HUES64 (cell line): ENCODE measurements at regions not wholly inside any gene's neighbourhood (a gene's known extent, or its start where the extent isn't known, plus 50 kb on each side); places are given as distances from the start of the nearest gene placed in this dataset.

Source experiments
- H3K27ac ChIP-seq: 2 replicates; pipeline ENCODE4 v1.7.0; 2013; ENCODE audit warnings: low read depth, low read length, inconsistent platforms
- H3K27me3 ChIP-seq: 2 replicates; pipeline ENCODE4 v1.6.1; 2013; ENCODE audit warnings: mild to moderate bottlenecking, low read length; ENCODE audit not compliant: insufficient read depth
- H3K36me3 ChIP-seq: 2 replicates; pipeline ENCODE4 v1.6.1; 2013; ENCODE audit warnings: mild to moderate bottlenecking, low read length; ENCODE audit not compliant: insufficient read depth
- H3K4me1 ChIP-seq: 2 replicates; pipeline ENCODE4 v1.6.1; 2013; ENCODE audit warnings: mild to moderate bottlenecking, low read length, moderate library complexity; ENCODE audit not compliant: insufficient read depth
- H3K4me3 ChIP-seq: 2 replicates; pipeline ENCODE4 v1.5.1; 2013; ENCODE audit warnings: mild to moderate bottlenecking, low read length, moderate library complexity
- H3K9ac ChIP-seq: 2 replicates; pipeline ENCODE4 v1.6.1; 2013; ENCODE audit warnings: mild to moderate bottlenecking, low read depth, low read length
- H3K9me3 ChIP-seq: 2 replicates; pipeline ENCODE4 v1.6.1; 2013; ENCODE audit warnings: low read depth, low read length; ENCODE audit not compliant: insufficient read depth
- WGBS: fragments of 150-250, 120-280 bp; methylation state at CpG from one replicate; pipeline ENCODE4 v1.1.7; 2013; ENCODE audit warnings: missing lambda C conversion rate; 5-methylcytosine and 5-hydroxymethylcytosine counted together

DNA sequence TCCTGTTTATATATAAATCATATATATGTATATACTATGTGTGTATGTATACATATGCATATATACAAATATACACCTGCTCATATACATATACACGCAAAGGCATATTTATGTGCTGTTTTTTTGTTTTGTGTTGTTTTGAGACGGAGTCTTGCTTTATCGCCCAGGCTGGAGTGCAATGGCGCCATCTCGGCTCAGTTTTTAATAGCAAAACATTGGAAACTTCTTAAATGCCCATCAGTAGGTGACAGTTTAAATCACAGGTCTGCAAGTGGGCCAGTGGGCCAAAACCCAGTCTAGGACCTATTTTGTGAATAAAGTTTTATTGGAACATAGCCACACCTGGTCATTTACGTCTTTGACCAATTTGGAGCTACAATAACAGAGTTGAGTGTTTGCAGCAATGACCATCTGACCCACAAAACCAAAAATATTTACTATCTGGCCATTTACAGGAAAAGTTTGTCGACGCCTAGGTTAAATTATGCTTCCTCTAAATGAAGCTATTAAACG, 132.3 kb downstream of the TOMM20 start:
- Histone ChIP-seq H3K4me3 (no peak overlapping the region), H3K27me3 (no peaks in the 10 kb centered on the region), H3K9me3 (no peaks in the 10 kb centered on the region), H3K9ac (no peak overlapping the region), H3K36me3 (no peaks in the 10 kb centered on the region), H3K27ac (no peak overlapping the region), H3K4me1 (peaks cover 7% of the 10 kb centered on the region)
- 94% methylated on average over 9 of the region's 9 CpGs for WGBS

DNA sequence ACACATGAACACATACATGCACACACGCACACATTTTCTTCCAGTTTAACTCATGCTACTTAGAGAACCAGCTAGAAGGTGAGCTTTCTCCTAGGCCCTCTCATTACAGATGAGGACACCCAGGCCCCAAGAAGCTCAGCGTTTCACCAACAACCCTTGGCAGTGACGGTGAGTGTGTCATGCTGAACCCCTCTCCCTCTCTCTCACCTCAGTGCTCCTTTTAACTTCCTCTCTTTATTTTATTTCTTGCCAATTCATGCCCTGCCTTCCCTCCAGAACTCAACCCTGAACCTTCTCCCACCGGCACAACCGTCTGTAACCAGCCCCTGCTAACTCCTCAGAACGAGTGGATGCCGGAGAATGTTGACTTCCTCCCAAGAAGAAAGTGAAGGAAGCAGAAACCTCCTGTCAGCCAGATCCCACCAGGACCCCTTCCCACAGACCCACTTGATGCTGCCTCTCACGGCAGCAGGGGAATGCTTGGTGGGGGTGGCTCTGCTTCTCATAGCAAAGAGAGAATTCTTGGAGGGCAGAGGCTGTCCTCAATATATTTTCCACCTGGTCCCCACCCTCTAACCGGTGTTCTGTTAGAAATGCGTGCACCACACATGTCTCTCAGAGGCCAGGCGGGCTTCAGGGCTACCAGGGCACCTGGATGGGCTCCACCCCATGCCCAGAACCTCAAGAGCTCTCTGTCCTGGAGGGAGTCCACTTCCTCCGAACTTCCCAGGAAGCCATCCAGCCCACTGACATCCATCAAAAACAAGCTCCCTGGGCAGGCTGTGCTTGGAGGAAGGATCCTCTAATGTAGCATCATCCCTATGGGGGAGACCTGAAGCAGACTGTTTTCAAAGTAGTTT, 134.0 kb downstream of the TOMM20 start:
- Histone ChIP-seq H3K27ac (no peak overlapping the region), H3K36me3 (no peaks in the 10 kb centered on the region), H3K9me3 (no peaks in the 10 kb centered on the region), H3K9ac (no peak overlapping the region), H3K4me1 (peaks cover 7% of the 10 kb centered on the region), H3K27me3 (no peaks in the 10 kb centered on the region), H3K4me3 (no peak overlapping the region)
- WGBS = 84% methylated on average over 11 of the region's 12 CpGs

DNA sequence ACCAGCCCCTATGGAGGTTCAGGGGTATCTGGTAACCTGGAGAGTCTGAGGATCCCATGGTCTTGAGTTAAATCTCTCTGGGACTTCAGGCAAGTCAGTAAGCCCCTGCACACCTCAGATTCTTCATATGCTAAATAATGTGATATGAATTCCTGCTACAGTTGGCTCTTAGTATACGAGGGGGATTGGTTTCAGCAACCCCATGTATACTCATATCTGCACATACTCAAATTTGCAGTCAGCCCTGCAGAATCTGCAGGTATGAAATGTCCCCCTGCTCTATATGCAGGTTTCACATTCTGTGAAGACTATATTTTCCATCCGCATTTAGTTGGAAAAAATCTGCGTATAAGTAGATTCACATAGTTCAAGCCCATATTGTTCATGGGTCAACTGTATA, 136.6 kb downstream of the TOMM20 start:
- no peak overlapping the region for H3K4me3 ChIP-seq
- 95% methylated on average over 3 of the region's 3 CpGs for WGBS
- H3K4me1 ChIP-seq = peaks cover 13% of the 10 kb centered on the region
- H3K9me3 ChIP-seq = no peaks in the 10 kb centered on the region
- H3K27ac ChIP-seq = no peak overlapping the region
- H3K36me3 ChIP-seq = no peaks in the 10 kb centered on the region
- no peaks in the 10 kb centered on the region for H3K27me3 ChIP-seq
- no peak overlapping the region for H3K9ac ChIP-seq

DNA sequence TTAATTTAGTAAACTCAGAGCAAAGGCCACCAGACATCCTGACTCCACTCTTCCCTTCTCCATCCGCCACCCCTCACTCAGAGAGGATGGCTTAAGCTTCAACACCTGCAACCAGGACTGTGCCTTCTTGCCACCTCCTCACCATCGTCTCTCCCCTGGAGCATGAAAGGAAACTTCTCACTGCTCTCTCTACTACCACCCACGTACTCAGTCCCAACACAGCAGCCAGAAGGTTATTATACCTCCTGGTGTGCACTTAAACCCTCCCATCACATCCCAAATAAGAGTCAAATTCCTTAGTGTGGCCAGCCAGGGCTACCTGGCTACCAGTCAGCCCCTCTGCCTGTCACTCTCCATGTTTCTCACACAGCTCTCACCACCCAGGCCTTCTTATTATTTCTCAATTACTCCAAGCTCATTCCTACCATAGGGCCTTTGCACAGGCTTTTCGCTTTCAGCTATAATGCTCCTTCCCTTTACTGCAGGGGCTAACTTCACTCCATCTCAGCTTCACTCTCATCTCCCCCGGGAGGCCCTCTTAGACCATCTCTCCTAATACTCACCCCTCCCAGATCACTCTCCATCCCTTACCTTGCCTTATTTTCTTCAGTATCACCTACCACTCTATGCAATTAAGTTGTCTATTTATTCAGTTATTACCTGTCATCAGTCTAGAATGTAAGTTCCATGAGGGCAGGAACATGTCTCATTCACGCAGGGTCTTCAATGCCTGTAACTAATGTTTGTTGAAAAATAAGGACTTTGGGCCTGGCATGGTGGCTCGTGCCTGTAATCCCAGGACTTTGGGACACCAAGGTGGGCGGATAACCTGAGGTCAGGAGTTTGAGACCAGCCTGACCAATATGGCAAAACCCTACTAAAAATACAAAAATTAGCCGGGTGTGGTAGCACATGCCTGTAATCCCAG, 137.5 kb downstream of the TOMM20 start:
- H3K27ac ChIP-seq = no peak overlapping the region
- no peak overlapping the region for H3K4me3 ChIP-seq
- WGBS = 94% methylated on average over 9 of the region's 9 CpGs
- H3K36me3 ChIP-seq = no peaks in the 10 kb centered on the region
- H3K9ac ChIP-seq = no peak overlapping the region
- peaks cover 20% of the 10 kb centered on the region for H3K4me1 ChIP-seq
- H3K9me3 ChIP-seq = no peaks in the 10 kb centered on the region
- no peaks in the 10 kb centered on the region for H3K27me3 ChIP-seq

DNA sequence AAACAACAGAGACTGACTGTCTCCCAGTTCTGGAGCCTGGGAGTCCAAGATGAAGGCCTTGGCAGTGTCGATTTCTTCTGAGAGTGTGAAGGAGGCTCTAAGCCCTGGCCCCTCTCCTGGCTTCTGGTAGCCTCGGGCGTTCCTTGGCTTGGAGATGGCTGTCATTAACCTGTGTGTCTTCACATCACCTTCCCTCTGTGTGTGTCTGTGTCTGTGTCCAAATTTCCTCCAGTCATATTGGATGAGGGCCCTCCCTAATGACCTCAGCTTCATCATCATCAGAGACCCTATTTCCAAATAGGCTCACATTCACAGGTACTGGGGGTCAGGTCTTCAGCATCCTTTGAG, 138.3 kb downstream of the TOMM20 start:
- Histone ChIP-seq H3K27ac (no peak overlapping the region), H3K9me3 (no peaks in the 10 kb centered on the region), H3K4me1 (peaks cover 20% of the 10 kb centered on the region), H3K9ac (no peak overlapping the region), H3K4me3 (no peak overlapping the region), H3K36me3 (no peaks in the 10 kb centered on the region), H3K27me3 (no peaks in the 10 kb centered on the region)
- 67% methylated on average over 3 of the region's 3 CpGs for whole genome bisulfite sequencing

DNA sequence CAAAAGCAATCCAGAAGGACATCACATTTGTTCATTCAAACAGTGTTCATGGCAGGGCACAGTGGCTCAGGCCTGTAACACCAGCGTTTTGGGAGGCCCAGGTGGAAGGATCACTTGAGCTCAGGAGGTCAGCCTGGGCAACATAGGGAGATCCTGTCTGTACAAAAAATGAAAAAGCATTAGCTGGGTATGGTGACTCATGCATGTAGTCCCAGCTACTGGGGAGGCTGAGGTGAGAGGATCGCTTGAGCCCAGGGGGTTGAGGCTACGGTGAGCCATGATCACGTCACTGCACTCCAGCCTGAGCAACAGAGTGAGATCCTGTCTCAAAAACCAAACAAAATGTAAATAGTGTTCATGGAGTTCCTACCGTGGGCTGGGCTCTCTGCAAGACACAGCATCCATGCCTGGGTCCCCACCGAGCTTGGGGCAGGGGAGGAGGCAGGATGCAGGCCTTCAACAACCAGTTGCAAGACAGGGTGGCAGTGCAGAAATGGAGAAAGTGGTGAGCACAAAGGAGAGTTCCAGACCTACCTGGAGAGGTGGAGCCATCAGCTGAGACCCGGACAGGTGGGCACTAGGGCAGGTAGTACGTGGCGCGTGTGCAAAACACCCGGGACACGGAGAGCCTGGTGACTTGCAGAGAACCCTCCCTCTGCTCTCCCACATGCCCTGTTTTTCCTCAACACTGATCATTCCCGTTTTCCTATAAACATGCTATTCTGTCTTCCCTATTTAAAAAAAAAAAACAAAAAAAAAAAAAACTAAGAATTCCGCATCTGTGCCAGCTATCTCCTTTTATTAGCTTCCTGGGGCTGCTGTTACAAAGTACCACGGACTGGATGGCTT, 138.9 kb downstream of the TOMM20 start:
- H3K4me1 ChIP-seq = peaks cover 21% of the 10 kb centered on the region
- no peaks in the 10 kb centered on the region for H3K9me3 ChIP-seq
- H3K4me3 ChIP-seq = no peak overlapping the region
- no peaks in the 10 kb centered on the region for H3K36me3 ChIP-seq
- H3K9ac ChIP-seq = no peak overlapping the region
- WGBS = 94% methylated on average over 15 of the region's 15 CpGs
- no peaks in the 10 kb centered on the region for H3K27me3 ChIP-seq
- no peak overlapping the region for H3K27ac ChIP-seq

DNA sequence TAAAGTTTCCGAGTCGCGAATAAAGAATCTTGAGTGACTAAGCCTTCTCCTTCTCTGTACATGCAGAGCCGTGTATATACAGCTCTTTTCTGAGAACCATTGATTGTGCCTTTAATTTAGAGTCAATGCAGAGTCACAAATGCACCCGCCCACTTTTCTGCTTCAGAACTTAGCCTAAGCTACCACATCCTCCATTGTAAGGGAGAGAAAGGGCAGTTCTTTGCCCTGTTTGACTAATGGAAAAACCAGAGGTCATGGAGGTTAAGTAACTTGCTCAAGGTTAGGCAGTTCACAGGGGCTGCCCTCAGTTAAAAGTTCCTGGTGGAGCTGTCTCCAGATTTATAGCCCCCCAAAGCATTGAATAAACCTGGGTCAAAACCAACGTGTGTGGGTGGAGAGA, 139.6 kb downstream of the TOMM20 start:
- H3K27me3 ChIP-seq = no peaks in the 10 kb centered on the region
- WGBS = 92% methylated on average over 6 of the region's 6 CpGs
- peaks cover 28% of the 10 kb centered on the region for H3K4me1 ChIP-seq
- H3K27ac ChIP-seq = no peak overlapping the region
- no peaks in the 10 kb centered on the region for H3K9me3 ChIP-seq
- H3K4me3 ChIP-seq = no peak overlapping the region
- no peaks in the 10 kb centered on the region for H3K36me3 ChIP-seq
- no peak overlapping the region for H3K9ac ChIP-seq

DNA sequence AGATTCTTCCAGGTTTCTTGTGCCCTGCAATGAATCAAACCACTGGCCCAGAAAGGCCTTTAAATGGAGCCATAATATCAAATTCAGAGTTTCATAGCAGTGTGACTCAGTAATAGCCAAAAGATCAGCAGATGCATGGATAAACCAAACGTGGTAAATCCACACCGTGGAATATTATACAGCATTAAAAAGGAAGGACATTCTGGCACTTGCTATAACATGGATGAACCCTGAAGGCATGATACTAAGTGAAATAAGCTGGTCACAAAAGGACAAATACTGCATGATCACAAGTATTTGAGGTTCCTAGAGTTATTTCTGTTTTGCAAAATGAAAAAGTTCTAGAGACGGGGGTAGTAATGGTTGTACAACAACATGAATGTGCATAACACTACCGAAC, 140.1 kb downstream of the TOMM20 start:
- 97% methylated on average over 4 of the region's 4 CpGs for WGBS
- H3K27ac ChIP-seq = 0 out of 2 replicates have a peak overlapping the region, but pooled peaks have one; percentile 9
- H3K4me3 ChIP-seq = no peak overlapping the region
- H3K9me3 ChIP-seq = no peaks in the 10 kb centered on the region
- H3K9ac ChIP-seq = no peak overlapping the region
- no peaks in the 10 kb centered on the region for H3K36me3 ChIP-seq
- no peaks in the 10 kb centered on the region for H3K27me3 ChIP-seq
- peaks cover 33% of the 10 kb centered on the region for H3K4me1 ChIP-seq

DNA sequence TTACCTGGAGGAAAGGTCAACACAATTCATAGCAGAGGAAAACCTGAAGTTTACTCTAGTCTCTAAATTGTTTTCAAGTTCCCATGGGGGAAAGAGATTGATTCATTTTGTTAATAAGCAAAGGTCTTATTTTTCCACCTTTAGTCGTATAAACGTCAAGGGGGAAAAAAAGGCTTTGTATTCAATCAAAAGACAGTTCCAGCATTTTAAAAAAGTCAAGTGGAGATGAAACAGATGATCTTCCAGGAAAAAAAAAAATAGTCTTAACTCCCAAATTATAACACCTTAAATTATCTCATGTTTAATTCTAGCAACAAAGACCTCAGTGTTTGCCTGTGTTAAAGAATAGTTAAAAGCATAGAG, 140.5 kb downstream of the TOMM20 start:
- H3K27ac ChIP-seq = peak overlapping the region; percentile 95
- H3K36me3 ChIP-seq = no peaks in the 10 kb centered on the region
- 94% methylated on average over 2 of the region's 2 CpGs for WGBS
- peaks cover 33% of the 10 kb centered on the region for H3K4me1 ChIP-seq
- H3K9ac ChIP-seq = peak overlapping the region; percentile 55; the same call in 1 of the 2 replicates
- H3K4me3 ChIP-seq = no peak overlapping the region
- H3K27me3 ChIP-seq = no peaks in the 10 kb centered on the region
- H3K9me3 ChIP-seq = no peaks in the 10 kb centered on the region

DNA sequence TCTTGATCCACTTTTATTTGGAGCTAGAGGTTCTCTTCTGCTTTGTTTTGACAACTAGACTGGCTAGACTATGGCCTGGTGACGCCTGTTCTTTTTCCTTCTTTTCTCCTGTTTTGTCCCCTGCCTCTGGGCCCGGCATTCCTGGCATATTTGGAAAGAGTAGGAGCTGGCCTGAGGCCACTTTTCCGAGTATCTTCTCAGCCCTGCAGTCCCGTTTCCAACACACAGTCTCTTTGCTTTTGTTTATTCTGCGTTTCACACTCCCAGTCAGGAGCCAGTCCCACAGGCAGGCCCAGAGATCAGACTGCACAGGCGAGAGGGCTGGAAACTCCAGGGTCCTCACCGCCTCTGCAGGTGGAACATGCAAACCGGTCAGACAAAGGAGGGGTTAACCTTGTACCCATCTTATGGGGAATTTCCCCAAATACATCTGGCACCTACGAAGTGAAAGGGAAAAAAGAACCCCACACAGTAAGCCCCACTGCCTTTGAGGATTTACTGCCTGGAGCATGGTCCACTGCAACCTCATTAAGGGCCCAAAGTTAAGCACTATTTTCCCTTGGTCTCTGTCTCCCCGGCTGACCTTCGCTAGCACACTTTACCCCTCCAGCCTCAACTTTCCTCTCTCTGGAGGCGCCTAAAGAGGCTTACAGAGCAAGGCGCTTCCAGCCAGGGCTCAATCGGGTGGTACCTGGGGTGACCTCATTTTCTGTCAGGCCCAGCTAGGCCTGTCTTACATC, 141.1 kb downstream of the TOMM20 start:
- H3K4me3 ChIP-seq = no peak overlapping the region
- H3K9ac ChIP-seq = peak overlapping the region; percentile 55
- no peaks in the 10 kb centered on the region for H3K27me3 ChIP-seq
- no peaks in the 10 kb centered on the region for H3K9me3 ChIP-seq
- peak overlapping the region; percentile 95 for H3K27ac ChIP-seq
- WGBS = 44% methylated on average over 14 of the region's 14 CpGs
- peaks cover 33% of the 10 kb centered on the region for H3K4me1 ChIP-seq
- no peaks in the 10 kb centered on the region for H3K36me3 ChIP-seq
